ENCODE measurements at regions not wholly inside any gene's neighbourhood (a gene's known extent, or its start where the extent isn't known, plus 50 kb on each side); places are given as distances from the start of the nearest gene placed in this dataset.

DNA sequence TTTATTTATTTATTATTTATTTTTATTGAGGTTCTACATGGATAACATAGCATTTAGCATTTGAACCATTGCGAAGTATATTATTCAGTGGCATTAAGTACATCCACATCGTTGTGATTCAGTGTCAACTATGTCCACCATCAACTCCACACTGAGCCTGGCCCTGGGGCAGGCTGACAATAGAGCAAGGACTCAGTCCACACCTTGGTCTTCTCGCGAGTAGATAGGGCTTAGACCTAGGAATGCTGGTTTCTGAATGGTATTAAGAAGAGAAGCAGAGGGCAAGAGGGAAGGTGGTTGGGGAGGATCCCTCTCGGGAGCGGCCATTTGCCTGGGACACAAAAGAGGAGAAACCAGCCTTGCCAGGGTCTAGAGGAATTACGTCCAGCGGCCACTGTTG lies 599.2 kb upstream of the MGMT start:
- no peaks in the 10 kb centered on the region for H3K27me3 ChIP-seq (ENCODE audit: control insufficient read depth in 1 of 2, insufficient read depth in 2 of 2, low read length in 2 of 2)
- H3K36me3 ChIP-seq (ENCODE audit: insufficient read depth, low read length), result no peaks in the 10 kb centered on the region
- no peaks in the 10 kb centered on the region for H3K4me1 ChIP-seq (ENCODE audit: insufficient read depth, low read length)
- H3K27ac ChIP-seq (ENCODE audit: low read depth, low read length), result no peak overlapping the region
- no peaks in the 10 kb centered on the region for H3K9me3 ChIP-seq (ENCODE audit: low read length)
- no peak overlapping the region for H3K9ac ChIP-seq (ENCODE audit: low read length)
- H3K4me3 ChIP-seq (ENCODE audit: low read depth in 1 of 2, low read length in 2 of 2), result no peak overlapping the region

- Histone ChIP-seq H3K4me3 (ENCODE audit: low read depth in 1 of 2, low read length in 2 of 2) (no peak overlapping the region), H3K9me3 (ENCODE audit: low read length) (no peaks in the 10 kb centered on the region), H3K9ac (ENCODE audit: low read length) (no peak overlapping the region), H3K36me3 (ENCODE audit: insufficient read depth, low read length) (no peaks in the 10 kb centered on the region), H3K27ac (ENCODE audit: low read depth, low read length) (no peak overlapping the region), H3K4me1 (ENCODE audit: insufficient read depth, low read length) (no peaks in the 10 kb centered on the region), H3K27me3 (ENCODE audit: control insufficient read depth in 1 of 2, insufficient read depth in 2 of 2, low read length in 2 of 2) (no peaks in the 10 kb centered on the region)
These were observed 598.6 kb upstream of the MGMT start for GRCh38 chr10:128868481-128868880.

DNA sequence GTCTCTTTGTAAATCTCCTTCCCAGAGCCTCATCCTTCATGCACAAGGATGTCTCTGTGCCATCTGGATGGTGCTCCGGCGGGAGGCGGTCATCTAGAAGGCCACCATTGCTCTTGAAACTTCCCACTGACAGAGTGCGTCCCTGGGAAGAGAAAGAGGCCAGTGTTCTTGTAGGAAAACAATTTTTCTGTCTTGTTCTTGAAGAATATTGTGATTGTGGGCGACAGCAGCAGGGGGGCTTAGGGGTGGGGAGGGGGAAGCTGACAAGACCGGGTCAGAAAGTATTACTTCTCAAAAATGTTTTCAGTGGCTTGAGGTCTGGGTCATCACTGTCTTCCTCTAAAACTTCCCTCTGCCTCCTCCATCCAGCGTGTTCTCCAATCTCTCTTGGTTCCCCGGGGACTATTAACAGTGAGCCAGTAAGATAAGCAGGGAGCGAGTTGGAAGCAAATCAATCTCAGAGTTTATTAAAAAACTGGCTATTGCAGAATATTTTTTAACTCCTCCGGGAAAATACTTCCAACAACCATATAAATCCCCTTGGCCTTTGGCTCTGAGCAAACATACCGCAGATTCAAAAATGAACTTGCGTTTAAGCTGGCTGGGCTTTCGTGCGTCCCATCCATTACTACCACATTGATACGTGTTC lies 597.8 kb upstream of the MGMT start:
- Histone ChIP-seq H3K9me3 (ENCODE audit: low read length) (no peaks in the 10 kb centered on the region), H3K4me3 (ENCODE audit: low read depth in 1 of 2, low read length in 2 of 2) (no peak overlapping the region), H3K36me3 (ENCODE audit: insufficient read depth, low read length) (no peaks in the 10 kb centered on the region), H3K4me1 (ENCODE audit: insufficient read depth, low read length) (no peaks in the 10 kb centered on the region), H3K27ac (ENCODE audit: low read depth, low read length) (no peak overlapping the region), H3K27me3 (ENCODE audit: control insufficient read depth in 1 of 2, insufficient read depth in 2 of 2, low read length in 2 of 2) (no peaks in the 10 kb centered on the region), H3K9ac (ENCODE audit: low read length) (no peak overlapping the region)

DNA sequence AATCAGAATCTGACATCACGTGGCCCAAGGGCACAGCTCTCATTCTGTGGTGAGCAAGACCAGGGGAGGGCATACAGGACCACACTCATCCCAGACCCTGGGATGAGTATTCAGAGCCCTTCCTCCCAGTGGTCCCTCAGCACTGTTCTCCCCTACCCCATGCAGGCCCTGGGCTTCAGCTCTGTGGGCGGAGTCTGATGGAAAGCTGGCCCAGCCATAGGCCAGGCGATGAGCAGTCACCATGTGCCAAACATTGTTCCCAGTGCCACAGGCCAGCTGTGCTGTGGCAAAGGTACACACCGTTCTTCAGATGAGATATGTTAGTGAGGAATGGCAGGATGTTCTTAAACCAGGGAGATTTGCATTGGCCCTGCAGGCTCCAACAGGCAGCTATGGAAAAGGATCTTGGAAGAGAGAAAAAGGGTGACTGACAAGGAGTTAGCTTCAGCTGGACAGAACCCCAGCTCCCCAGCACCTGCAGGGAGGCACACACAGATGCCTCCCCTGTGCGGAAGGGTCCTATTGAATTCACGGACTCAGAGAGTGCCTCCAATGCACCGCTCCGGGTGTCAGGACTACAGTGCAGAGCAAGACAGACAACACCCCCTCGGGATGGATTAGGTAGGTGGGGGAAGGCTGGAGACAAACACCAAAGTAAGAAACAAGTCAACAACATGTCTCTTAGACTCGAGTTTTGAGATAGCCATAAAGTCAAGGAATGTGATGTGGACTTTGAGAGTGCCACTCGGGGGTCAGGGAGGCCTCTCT lies 596.0 kb upstream of the MGMT start:
- H3K36me3 ChIP-seq (ENCODE audit: insufficient read depth, low read length), result no peaks in the 10 kb centered on the region
- H3K27me3 ChIP-seq (ENCODE audit: control insufficient read depth in 1 of 2, insufficient read depth in 2 of 2, low read length in 2 of 2), result no peaks in the 10 kb centered on the region
- H3K27ac ChIP-seq (ENCODE audit: low read depth, low read length), result no peak overlapping the region
- no peaks in the 10 kb centered on the region for H3K4me1 ChIP-seq (ENCODE audit: insufficient read depth, low read length)
- no peak overlapping the region for H3K9ac ChIP-seq (ENCODE audit: low read length)
- H3K9me3 ChIP-seq (ENCODE audit: low read length), result no peaks in the 10 kb centered on the region
- H3K4me3 ChIP-seq (ENCODE audit: low read depth in 1 of 2, low read length in 2 of 2), result no peak overlapping the region

DNA sequence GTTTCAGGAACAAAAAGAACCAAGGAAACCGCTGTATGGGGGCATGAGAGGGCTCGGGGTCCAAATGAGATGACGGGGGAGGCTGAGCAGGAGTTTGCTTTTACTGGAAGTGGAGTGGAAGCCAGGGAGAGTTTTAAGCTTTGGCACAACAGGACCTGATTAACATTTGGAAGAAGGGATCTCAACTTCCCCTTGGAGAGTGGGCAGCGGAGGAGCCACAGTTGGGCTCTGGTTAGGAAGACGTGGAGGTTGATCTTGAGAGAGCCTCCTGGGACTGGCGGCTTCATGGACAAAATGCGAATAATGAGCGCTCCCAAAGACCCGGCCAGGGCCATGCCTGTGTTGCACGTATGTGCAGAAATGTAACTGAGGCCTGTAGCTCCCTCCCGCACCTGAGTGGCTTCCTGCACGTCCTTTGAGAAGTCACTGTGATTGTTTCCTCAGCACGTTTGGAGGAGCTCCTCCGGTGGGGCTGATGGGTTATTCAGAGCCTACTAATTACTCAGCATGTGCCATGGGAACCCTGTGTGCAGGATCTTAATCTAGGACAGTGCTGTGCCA lies 595.3 kb upstream of the MGMT start:
- Histone ChIP-seq H3K9me3 (ENCODE audit: low read length) (no peaks in the 10 kb centered on the region), H3K27me3 (ENCODE audit: control insufficient read depth in 1 of 2, insufficient read depth in 2 of 2, low read length in 2 of 2) (no peaks in the 10 kb centered on the region), H3K4me3 (ENCODE audit: low read depth in 1 of 2, low read length in 2 of 2) (no peak overlapping the region), H3K27ac (ENCODE audit: low read depth, low read length) (no peak overlapping the region), H3K36me3 (ENCODE audit: insufficient read depth, low read length) (no peaks in the 10 kb centered on the region), H3K4me1 (ENCODE audit: insufficient read depth, low read length) (peaks cover 4% of the 10 kb centered on the region), H3K9ac (ENCODE audit: low read length) (no peak overlapping the region)

DNA sequence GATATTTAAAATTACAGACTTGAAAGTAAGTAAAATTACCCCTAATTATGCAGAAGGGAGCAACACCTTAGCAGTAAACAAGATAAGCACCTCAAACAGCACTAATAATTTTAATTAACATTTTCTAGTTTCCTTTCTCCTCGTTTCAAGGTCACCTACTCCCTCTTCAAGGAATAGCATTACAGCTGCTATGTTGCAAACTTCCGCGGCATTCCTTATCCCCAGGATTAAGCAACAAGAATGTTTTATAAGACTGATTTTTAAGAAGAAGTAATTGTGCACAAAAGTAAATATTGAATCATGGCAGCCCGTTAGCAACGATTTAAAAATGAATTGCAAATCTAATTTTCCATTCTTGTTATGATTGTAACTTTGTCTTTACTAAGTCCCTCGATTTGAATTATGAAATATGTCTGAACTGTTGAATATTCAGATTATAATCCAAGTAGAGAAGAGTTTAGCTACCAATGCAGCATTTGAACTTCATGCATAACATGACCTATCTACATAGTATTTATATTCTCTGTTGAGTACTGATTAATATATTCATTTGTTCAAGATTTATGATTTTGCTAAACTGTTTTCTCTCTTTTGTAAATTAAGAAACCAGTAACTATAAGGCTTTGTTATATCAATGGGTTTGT lies 593.5 kb upstream of the MGMT start:
- no peak overlapping the region for H3K27ac ChIP-seq (ENCODE audit: low read depth, low read length)
- H3K4me3 ChIP-seq (ENCODE audit: low read depth in 1 of 2, low read length in 2 of 2), result no peak overlapping the region
- H3K9me3 ChIP-seq (ENCODE audit: low read length), result no peaks in the 10 kb centered on the region
- no peaks in the 10 kb centered on the region for H3K27me3 ChIP-seq (ENCODE audit: control insufficient read depth in 1 of 2, insufficient read depth in 2 of 2, low read length in 2 of 2)
- no peaks in the 10 kb centered on the region for H3K36me3 ChIP-seq (ENCODE audit: insufficient read depth, low read length)
- no peak overlapping the region for H3K9ac ChIP-seq (ENCODE audit: low read length)
- H3K4me1 ChIP-seq (ENCODE audit: insufficient read depth, low read length), result peaks cover 4% of the 10 kb centered on the region

DNA sequence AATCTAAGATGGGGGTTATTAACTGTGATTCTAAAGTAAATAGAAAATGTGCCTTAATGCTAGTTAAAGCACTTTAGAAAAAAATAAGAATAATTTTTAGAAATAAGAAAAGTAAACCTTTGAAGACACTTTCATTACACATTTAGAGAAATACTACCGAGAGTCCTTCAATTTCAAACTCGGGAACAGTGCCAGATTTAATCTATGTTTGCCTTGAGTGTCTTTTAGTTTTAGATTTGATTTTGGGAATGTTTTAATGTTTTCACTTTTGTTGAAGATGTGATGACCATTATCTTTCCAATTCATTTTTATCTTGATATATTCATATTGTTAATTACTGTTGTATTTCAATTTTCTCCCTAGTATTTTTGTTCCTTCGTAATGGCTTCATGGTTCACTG lies 592.7 kb upstream of the MGMT start:
- H3K27ac ChIP-seq (ENCODE audit: low read depth, low read length), result no peak overlapping the region
- H3K9me3 ChIP-seq (ENCODE audit: low read length), result no peaks in the 10 kb centered on the region
- H3K4me3 ChIP-seq (ENCODE audit: low read depth in 1 of 2, low read length in 2 of 2), result no peak overlapping the region
- no peaks in the 10 kb centered on the region for H3K36me3 ChIP-seq (ENCODE audit: insufficient read depth, low read length)
- no peak overlapping the region for H3K9ac ChIP-seq (ENCODE audit: low read length)
- H3K4me1 ChIP-seq (ENCODE audit: insufficient read depth, low read length), result peaks cover 4% of the 10 kb centered on the region
- no peaks in the 10 kb centered on the region for H3K27me3 ChIP-seq (ENCODE audit: control insufficient read depth in 1 of 2, insufficient read depth in 2 of 2, low read length in 2 of 2)

GRCh38 chr10:128875030-128875744 lies 591.9 kb upstream of the MGMT start:
- H3K27ac ChIP-seq (ENCODE audit: low read depth, low read length), result no peak overlapping the region
- no peak overlapping the region for H3K9ac ChIP-seq (ENCODE audit: low read length)
- no peak overlapping the region for H3K4me3 ChIP-seq (ENCODE audit: low read depth in 1 of 2, low read length in 2 of 2)
- no peaks in the 10 kb centered on the region for H3K27me3 ChIP-seq (ENCODE audit: control insufficient read depth in 1 of 2, insufficient read depth in 2 of 2, low read length in 2 of 2)
- H3K9me3 ChIP-seq (ENCODE audit: low read length), result no peaks in the 10 kb centered on the region
- no peaks in the 10 kb centered on the region for H3K36me3 ChIP-seq (ENCODE audit: insufficient read depth, low read length)
- peaks cover 4% of the 10 kb centered on the region for H3K4me1 ChIP-seq (ENCODE audit: insufficient read depth, low read length)

DNA sequence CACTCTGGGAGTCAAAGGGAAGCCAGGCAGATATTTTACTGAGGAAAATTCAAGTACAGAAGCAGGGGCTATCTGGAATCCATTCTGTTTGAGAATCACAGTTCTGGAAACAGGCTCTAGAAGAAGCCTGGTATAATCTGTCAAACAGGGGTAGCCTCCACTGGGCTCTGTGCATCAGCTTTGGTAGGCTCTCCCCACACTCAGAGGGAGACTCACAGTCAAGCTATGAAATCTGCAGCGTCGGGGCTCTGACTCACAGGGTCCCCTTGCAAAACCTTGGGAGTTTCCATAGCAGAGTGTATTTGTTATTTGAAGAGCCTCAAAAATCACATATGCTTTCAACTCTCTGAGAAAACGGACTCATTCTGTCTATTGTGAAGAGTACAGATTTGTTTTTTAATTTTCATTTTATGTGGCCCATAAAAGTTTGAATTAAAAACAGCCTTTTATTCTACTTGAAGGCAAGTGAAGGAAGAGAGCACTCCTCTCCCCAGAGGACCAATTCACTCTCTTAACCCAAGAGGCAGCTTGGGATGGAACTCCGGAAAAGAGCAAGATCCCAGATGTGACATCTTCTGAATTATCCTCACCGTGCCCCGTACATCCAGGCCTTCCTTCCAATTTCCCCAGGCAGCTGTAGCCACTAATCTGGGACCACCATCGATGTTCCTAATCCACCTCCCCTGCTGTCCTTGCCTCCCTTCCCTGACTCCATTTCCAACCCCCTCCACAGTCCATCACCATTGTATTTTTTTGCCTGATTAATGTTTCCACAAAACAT lies 590.9 kb upstream of the MGMT start:
- peaks cover 4% of the 10 kb centered on the region for H3K4me1 ChIP-seq (ENCODE audit: insufficient read depth, low read length)
- H3K9ac ChIP-seq (ENCODE audit: low read length), result no peak overlapping the region
- H3K4me3 ChIP-seq (ENCODE audit: low read depth in 1 of 2, low read length in 2 of 2), result no peak overlapping the region
- H3K36me3 ChIP-seq (ENCODE audit: insufficient read depth, low read length), result no peaks in the 10 kb centered on the region
- H3K27ac ChIP-seq (ENCODE audit: low read depth, low read length), result no peak overlapping the region
- H3K27me3 ChIP-seq (ENCODE audit: control insufficient read depth in 1 of 2, insufficient read depth in 2 of 2, low read length in 2 of 2), result no peaks in the 10 kb centered on the region
- no peaks in the 10 kb centered on the region for H3K9me3 ChIP-seq (ENCODE audit: low read length)

DNA sequence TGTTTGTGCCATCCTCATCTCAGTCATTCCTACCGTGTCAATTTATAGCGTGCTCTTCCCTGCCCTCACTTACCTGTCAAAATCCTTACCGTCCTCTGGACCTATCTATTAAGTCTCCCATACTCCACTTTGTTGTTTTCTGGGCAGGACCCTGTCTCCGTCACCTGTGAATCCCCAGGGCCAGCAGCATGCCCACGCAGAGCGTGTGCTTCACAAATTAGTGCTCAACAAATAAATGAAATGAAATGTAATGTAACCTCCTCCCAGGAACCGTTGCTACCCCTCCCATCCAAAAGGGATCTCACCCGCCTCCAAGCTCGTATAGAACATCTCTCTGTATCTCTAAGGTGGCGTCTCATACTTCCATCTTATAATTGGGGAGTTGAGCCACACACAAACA lies 589.9 kb upstream of the MGMT start:
- Histone ChIP-seq H3K9ac (ENCODE audit: low read length) (no peak overlapping the region), H3K27ac (ENCODE audit: low read depth, low read length) (no peak overlapping the region), H3K27me3 (ENCODE audit: control insufficient read depth in 1 of 2, insufficient read depth in 2 of 2, low read length in 2 of 2) (no peaks in the 10 kb centered on the region), H3K9me3 (ENCODE audit: low read length) (no peaks in the 10 kb centered on the region), H3K4me3 (ENCODE audit: low read depth in 1 of 2, low read length in 2 of 2) (no peak overlapping the region), H3K4me1 (ENCODE audit: insufficient read depth, low read length) (peaks cover 4% of the 10 kb centered on the region), H3K36me3 (ENCODE audit: insufficient read depth, low read length) (no peaks in the 10 kb centered on the region)

Data from muscle layer of colon (tissue), 2 donors.